H1 (cell line): ENCODE measurements at regions not wholly inside any gene's neighbourhood (a gene's known extent, or its start where the extent isn't known, plus 50 kb on each side); places are given as distances from the start of the nearest gene placed in this dataset.

Experiments used
- CTCF ChIA-PET: fragments of 300-600 bp; sonication (Branson Sonifier 250); formaldehyde crosslinking; loops from one replicate; lab custom pipeline; 2021; ENCODE audit not compliant: partially characterized antibody; lab: Charles Lee
- POLR2A ChIA-PET: fragments of 300-600 bp; sonication (Branson Sonifier 250); formaldehyde crosslinking; loops from one replicate; lab custom pipeline; 2021; ENCODE audit warnings: inconsistent platforms; ENCODE audit not compliant: partially characterized antibody; lab: Charles Lee
- DNase-seq, 2 experiments: peaks; one replicate each; pipeline versions ENCODE4 v3.0.0 to v3.0.0-alpha.2; 2010 to 2022; ENCODE audit warnings: low spot score in 2 of 2, low read depth in 1 of 2, mixed read lengths in 1 of 2
- FAIRE-seq: peaks from 2 replicates; lab custom pipeline; 2011; peaks lifted over from hg19 to GRCh38; lab: Jason Lieb, UNC
- H2AFZ ChIP-seq: 2 replicates; pipeline ENCODE4 v1.8.1; 2012; ENCODE audit warnings: low read length, inconsistent platforms
- H2AK5ac ChIP-seq: 2 replicates; pipeline ENCODE4 v1.6.1; 2013; ENCODE audit warnings: low read depth, low read length
- H2BK120ac ChIP-seq: replicated peaks from 2 replicates; pipeline ENCODE3; 2013; ENCODE audit warnings: low read depth, low read length, inconsistent platforms
- H2BK12ac ChIP-seq: 2 replicates; pipeline ENCODE4 v1.6.1; 2013; ENCODE audit warnings: low read depth, low read length
- H2BK15ac ChIP-seq: 2 replicates; pipeline ENCODE4 v1.6.1; 2013; ENCODE audit warnings: low read length
- H2BK20ac ChIP-seq: 2 replicates; pipeline ENCODE4 v1.6.1; 2013; ENCODE audit warnings: low read length
- H2BK5ac ChIP-seq: 2 replicates; pipeline ENCODE4 v1.6.1; 2013; ENCODE audit warnings: low read depth, low read length
- H3K14ac ChIP-seq: 2 replicates; pipeline ENCODE4 v1.6.1; 2013; ENCODE audit warnings: inconsistent platforms; ENCODE audit not compliant: insufficient read length
- H3K18ac ChIP-seq: 2 replicates; pipeline ENCODE4 v1.6.1; 2013; ENCODE audit warnings: low read length; ENCODE audit errors: extremely low read depth
- H3K23ac ChIP-seq: 2 replicates; pipeline ENCODE4 v1.6.1; 2013; ENCODE audit warnings: inconsistent platforms; ENCODE audit not compliant: insufficient read length
- H3K23me2 ChIP-seq: 2 replicates; pipeline ENCODE4 v1.6.1; 2013; ENCODE audit warnings: low read depth, low read length
- H3K27ac ChIP-seq: 2 replicates; pipeline ENCODE4 v1.6.1; 2011; ENCODE audit warnings: low read depth, low read length, inconsistent platforms
- H3K27me3 ChIP-seq, 4 experiments: replicated peaks in 1 of 4; 1 replicate in 1 of 4; 2 replicates in 3 of 4; pipeline versions ENCODE4 v1.6.1 to v1.8.1; 2011 to 2013; ENCODE audit warnings: low read length in 3 of 4, mild to moderate bottlenecking in 3 of 4, inconsistent platforms in 2 of 4, mixed read lengths in 2 of 4, moderate library complexity in 1 of 4; ENCODE audit not compliant: control insufficient read depth in 3 of 4, insufficient read depth in 3 of 4; ENCODE audit errors: extremely low read depth in 1 of 4
- H3K36me3 ChIP-seq, 4 experiments: 2 replicates each; pipeline versions ENCODE4 v1.6.1 to v1.8.1; 2011 to 2013; ENCODE audit warnings: mild to moderate bottlenecking in 4 of 4, low read length in 3 of 4, moderate library complexity in 2 of 4, control low read depth in 1 of 4, inconsistent platforms in 1 of 4; ENCODE audit not compliant: insufficient read depth in 4 of 4, control insufficient read depth in 2 of 4
- H3K4ac ChIP-seq: replicated peaks from 2 replicates; pipeline ENCODE3; 2013; ENCODE audit warnings: low read length, low read depth, mixed read lengths, inconsistent platforms; ENCODE audit not compliant: insufficient read length
- H3K4me1 ChIP-seq, 4 experiments: replicated peaks in 1 of 4; 1 replicate in 1 of 4; 2 replicates in 3 of 4; pipeline versions ENCODE4 v1.6.1 to v1.8.1; 2011 to 2013; ENCODE audit warnings: low read length in 3 of 4, inconsistent platforms in 2 of 4, mixed read lengths in 1 of 4; ENCODE audit not compliant: insufficient read depth in 4 of 4, control insufficient read depth in 3 of 4
- H3K4me2 ChIP-seq, 2 experiments: 2 replicates each; pipeline versions ENCODE4 v1.6.1 to v1.8.1; 2011 to 2013; ENCODE audit warnings: low read depth in 2 of 2, low read length in 2 of 2, control low read depth in 1 of 2, inconsistent platforms in 1 of 2, mild to moderate bottlenecking in 1 of 2; ENCODE audit not compliant: insufficient read depth in 1 of 2
- H3K4me3 ChIP-seq, 4 experiments: fragments of 200-600, 300-600 bp in 1 of 4; sonication (generic), shearing (Covaris generic), sonication (Bioruptor Twin) in 1 of 4; 2 replicates each; pipeline versions ENCODE4 v1.5.1 to v1.8.1; 2011 to 2016; ENCODE audit warnings: low read length in 4 of 4, low read depth in 3 of 4, control low read depth in 2 of 4, inconsistent platforms in 2 of 4, mild to moderate bottlenecking in 2 of 4, mixed read lengths in 1 of 4, moderate library complexity in 1 of 4; ENCODE audit not compliant: insufficient read depth in 2 of 4; ENCODE audit errors: extremely low read depth in 1 of 4
- H3K56ac ChIP-seq: replicated peaks from 2 replicates; pipeline ENCODE3; 2013; ENCODE audit warnings: low read depth, mild to moderate bottlenecking, mixed read lengths, low read length, inconsistent platforms; ENCODE audit not compliant: insufficient read length
- H3K79me1 ChIP-seq: 2 replicates; pipeline ENCODE4 v1.6.1; 2013; ENCODE audit warnings: low read depth, low read length, control low read depth
- H3K79me2 ChIP-seq, 2 experiments: 2 replicates each; pipeline versions ENCODE4 v1.6.1 to v1.8.1; 2012 to 2013; ENCODE audit warnings: low read length in 2 of 2, mild to moderate bottlenecking in 2 of 2, inconsistent platforms in 1 of 2; ENCODE audit not compliant: insufficient read depth in 2 of 2, control insufficient read depth in 1 of 2
- H3K9ac ChIP-seq, 4 experiments: replicated peaks in 1 of 4; 1 replicate in 1 of 4; 2 replicates in 3 of 4; pipeline versions ENCODE4 v1.6.1 to v1.8.1; 2011 to 2013; ENCODE audit warnings: low read depth in 3 of 4, low read length in 3 of 4, control low read depth in 2 of 4, mild to moderate bottlenecking in 2 of 4, moderate library complexity in 2 of 4, inconsistent platforms in 1 of 4; ENCODE audit errors: extremely low read depth in 1 of 4
- H3K9me3 ChIP-seq, 2 experiments: 2 replicates each; pipeline versions ENCODE4 v1.6.1 to v1.8.1; 2012 to 2013; ENCODE audit warnings: mild to moderate bottlenecking in 2 of 2, moderate library complexity in 2 of 2, control low read depth in 1 of 2, inconsistent platforms in 1 of 2, low read depth in 1 of 2, low read length in 1 of 2, mixed read lengths in 1 of 2; ENCODE audit not compliant: insufficient read depth in 2 of 2
- H4K20me1 ChIP-seq, 2 experiments: replicated peaks in 1 of 2; 2 replicates each; pipeline versions ENCODE3 to v1.8.1; 2011 to 2013; ENCODE audit warnings: inconsistent platforms in 2 of 2, low read length in 2 of 2, mild to moderate bottlenecking in 1 of 2; ENCODE audit not compliant: insufficient read depth in 2 of 2, control insufficient read depth in 1 of 2
- H4K5ac ChIP-seq: 2 replicates; pipeline ENCODE4 v1.6.1; 2013; ENCODE audit warnings: low read length, low read depth, mixed read lengths, inconsistent platforms; ENCODE audit not compliant: insufficient read length
- H4K8ac ChIP-seq: 2 replicates; pipeline ENCODE4 v1.8.0; 2013; ENCODE audit warnings: mild to moderate bottlenecking, moderate library complexity, low read length, inconsistent platforms; ENCODE audit not compliant: insufficient read depth; ENCODE audit errors: extremely low read depth
- H4K91ac ChIP-seq: replicated peaks from 2 replicates; pipeline ENCODE3; 2013; ENCODE audit warnings: low read length, mixed read lengths, inconsistent platforms; ENCODE audit not compliant: insufficient read length
- ATF3 ChIP-seq: IDR thresholded peaks from 2 replicates; pipeline ENCODE4 v1.6.1; 2011; ENCODE audit warnings: low read depth, mild to moderate bottlenecking, low read length; ENCODE audit not compliant: insufficient read depth
- BRCA1 ChIP-seq: IDR thresholded peaks from 2 replicates; pipeline ENCODE4 v1.6.1; 2012; ENCODE audit warnings: low read depth, low read length, improper control_type of control experiment
- CEBPB ChIP-seq: IDR thresholded peaks from 2 replicates; pipeline ENCODE4 v1.6.1; 2012; ENCODE audit warnings: low read depth, low read length
- EGR1 ChIP-seq: IDR thresholded peaks from 2 replicates; pipeline ENCODE4 v1.6.1; 2011; ENCODE audit warnings: low read depth, low read length, borderline replicate concordance
- HDAC6 ChIP-seq: IDR thresholded peaks from one replicate; pipeline ENCODE4 v1.7.1; 2012; ENCODE audit warnings: low read depth, mild to moderate bottlenecking, inconsistent platforms, low read length, moderate library complexity
- KDM5A ChIP-seq: fragments of 200-600 bp; IDR thresholded peaks from 2 replicates; pipeline ENCODE4 v1.7.1; 2012; ENCODE audit warnings: mild to moderate bottlenecking, low read length, inconsistent platforms, mixed read lengths
- RXRA ChIP-seq: IDR thresholded peaks from 2 replicates; pipeline ENCODE4 v1.6.1; 2011; ENCODE audit warnings: low read depth, mild to moderate bottlenecking, low read length, moderate library complexity; ENCODE audit not compliant: insufficient read depth
- SIN3A ChIP-seq, 2 experiments: IDR thresholded peaks in 1 of 2; conservative IDR thresholded peaks in 1 of 2; 2 replicates each; pipeline ENCODE4 v1.6.1; 2011 to 2012; ENCODE audit warnings: low read length in 2 of 2, improper control_type of control experiment in 1 of 2, low read depth in 1 of 2, mild to moderate bottlenecking in 1 of 2
- SRF ChIP-seq: IDR thresholded peaks from 2 replicates; pipeline ENCODE4 v1.6.1; 2011; ENCODE audit warnings: mild to moderate bottlenecking, low read depth, low read length, moderate library complexity
- SUZ12 ChIP-seq: fragments of 200-600 bp; sonication (generic); IDR thresholded peaks from 2 replicates; pipeline ENCODE4 v1.6.1; 2012; ENCODE audit warnings: mild to moderate bottlenecking, inconsistent platforms, low read length, moderate library complexity, mixed read lengths
- WGBS, 2 experiments: shearing (Covaris generic) in 1 of 2; methylation state at CpG; one replicate each; pipeline versions ENCODE4 v1.1.6 to v1.1.7; 2013 to 2015; ENCODE audit warnings: low lambda C conversion rate in 2 of 2, mixed read lengths in 2 of 2, inconsistent platforms in 1 of 2, low coverage in 1 of 2, missing lambda C conversion rate in 1 of 2; ENCODE audit not compliant: insufficient replicate concordance in 2 of 2, insufficient coverage in 1 of 2, insufficient read length in 1 of 2; ENCODE audit errors: extremely low coverage in 1 of 2, missing lambda C conversion rate in 1 of 2; 5-methylcytosine and 5-hydroxymethylcytosine counted together

GRCh38 chr15:36183201-36183600 lies 396.2 kb upstream of the CDIN1 start:
- FAIRE-seq (no peak), DNase-seq (no peak)
- Histone ChIP-seq H3K9me3 (no peaks in the 10 kb centered on the region), H2BK120ac (no peak overlapping the region), H3K36me3 (no peaks in the 10 kb centered on the region), H3K23me2 (no peaks in the 10 kb centered on the region), H3K79me2 (no peaks in the 10 kb centered on the region), H3K27me3 (no peaks in the 10 kb centered on the region), H3K56ac (no peak overlapping the region), H2AFZ (no peak overlapping the region), H3K23ac (no peak overlapping the region), H4K5ac (no peak overlapping the region), H4K91ac (no peak overlapping the region), H3K4me2 (no peak overlapping the region), H3K9ac (no peak overlapping the region), H4K20me1 (no peaks in the 10 kb centered on the region), H3K4me1 (no peaks in the 10 kb centered on the region), H2BK20ac (no peak overlapping the region), H3K79me1 (no peaks in the 10 kb centered on the region), H2BK12ac (no peak overlapping the region), H3K14ac (no peak overlapping the region), H2BK15ac (no peak overlapping the region), H3K27ac (no peak overlapping the region), H4K8ac (no peak overlapping the region), H2BK5ac (no peak overlapping the region), H3K4me3 (no peak overlapping the region), H3K18ac (no peak overlapping the region), H2AK5ac (no peak overlapping the region), H3K4ac (no peak overlapping the region)
- POLR2A ChIA-PET = no interaction called here
- CTCF ChIA-PET = no interaction called here
- TF ChIP-seq SIN3A (conservative IDR thresholded peaks at IDR 0.05 in 1 of 2, IDR thresholded peaks at IDR 0.05 in 1 of 2; ENCODE audit: low read depth in 1 of 2, low read length in 2 of 2) (no peak), EGR1 (no peak), ATF3 (no peak), SUZ12 (no peak), HDAC6 (no peak), KDM5A (no peak), RXRA (no peak), BRCA1 (no peak), SRF (no peak), CEBPB (no peak)
- WGBS, 2 experiments = 93% methylated on average over 2 of the region's 2 CpGs; no CpG with 5 or more reads in 1 of the 2 experiments
